Gastrocnemius medialis (tissue), 4 donors: ENCODE measurements at regions not wholly inside any gene's neighbourhood (a gene's known extent, or its start where the extent isn't known, plus 50 kb on each side); places are given as distances from the start of the nearest gene placed in this dataset.

Experiments used
- POLR2A ChIP-seq, 2 donors: fragments of 450-650 bp; IDR thresholded peaks; one replicate each; pipeline ENCODE4 v1.6.1; 2017; ENCODE audit warnings: antibody characterized with exemption in 2 of 2, mild to moderate bottlenecking in 2 of 2, moderate library complexity in 2 of 2
- TF ChIP-seq, protein P1 (sequence below), 5 experiments: fragments of 450-650 bp in 3 of 5; fragments of 200-600 bp in 2 of 5; sonication (generic) in 2 of 5; IDR thresholded peaks in 4 of 5; conservative IDR thresholded peaks in 1 of 5; 1 replicate in 4 of 5; 2 replicates in 1 of 5; pipeline ENCODE4 v1.5.1; 2016 to 2019; ENCODE audit warnings: antibody characterized with exemption in 5 of 5, mild to moderate bottlenecking in 3 of 5, moderate library complexity in 3 of 5

DNA sequence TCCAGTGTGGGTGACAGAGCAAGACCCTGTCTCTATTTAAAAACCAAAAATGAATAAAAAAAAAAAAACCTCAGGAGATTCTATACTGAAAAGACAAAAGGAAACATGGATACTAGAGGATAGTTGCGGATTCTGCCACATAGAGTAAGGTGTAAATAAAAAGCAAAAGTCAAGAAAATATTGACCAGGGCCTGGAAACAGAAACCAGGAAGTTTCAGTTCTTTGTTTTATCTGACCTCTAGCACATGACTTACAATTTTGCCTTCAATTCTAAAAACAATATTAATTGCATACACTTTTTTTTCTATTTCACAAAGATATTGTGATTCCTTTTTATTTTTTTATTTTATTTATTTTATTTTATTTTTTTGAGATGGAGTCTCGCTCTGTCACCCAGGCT, 96.2 kb upstream of the NMUR2 start:
- TF ChIP-seq, protein P1, sequence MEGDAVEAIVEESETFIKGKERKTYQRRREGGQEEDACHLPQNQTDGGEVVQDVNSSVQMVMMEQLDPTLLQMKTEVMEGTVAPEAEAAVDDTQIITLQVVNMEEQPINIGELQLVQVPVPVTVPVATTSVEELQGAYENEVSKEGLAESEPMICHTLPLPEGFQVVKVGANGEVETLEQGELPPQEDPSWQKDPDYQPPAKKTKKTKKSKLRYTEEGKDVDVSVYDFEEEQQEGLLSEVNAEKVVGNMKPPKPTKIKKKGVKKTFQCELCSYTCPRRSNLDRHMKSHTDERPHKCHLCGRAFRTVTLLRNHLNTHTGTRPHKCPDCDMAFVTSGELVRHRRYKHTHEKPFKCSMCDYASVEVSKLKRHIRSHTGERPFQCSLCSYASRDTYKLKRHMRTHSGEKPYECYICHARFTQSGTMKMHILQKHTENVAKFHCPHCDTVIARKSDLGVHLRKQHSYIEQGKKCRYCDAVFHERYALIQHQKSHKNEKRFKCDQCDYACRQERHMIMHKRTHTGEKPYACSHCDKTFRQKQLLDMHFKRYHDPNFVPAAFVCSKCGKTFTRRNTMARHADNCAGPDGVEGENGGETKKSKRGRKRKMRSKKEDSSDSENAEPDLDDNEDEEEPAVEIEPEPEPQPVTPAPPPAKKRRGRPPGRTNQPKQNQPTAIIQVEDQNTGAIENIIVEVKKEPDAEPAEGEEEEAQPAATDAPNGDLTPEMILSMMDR (IDR thresholded peaks at IDR 0.05 in 4 of 5, conservative IDR thresholded peaks at IDR 0.05 in 1 of 5), result no peak
- TF ChIP-seq POLR2A (IDR thresholded peaks at IDR 0.05), result no peak
